CD4-positive, alpha-beta T cell treated with Interleukin-17A for 4 hours (primary cell): ENCODE measurements at regions not wholly inside any gene's neighbourhood (a gene's known extent, or its start where the extent isn't known, plus 50 kb on each side); places are given as distances from the start of the nearest gene placed in this dataset.

Experiments used
- DNase-seq: peaks from one replicate; pipeline ENCODE4 v3.0.0-alpha.2; 2020; ENCODE audit warnings: mixed read lengths

DNA sequence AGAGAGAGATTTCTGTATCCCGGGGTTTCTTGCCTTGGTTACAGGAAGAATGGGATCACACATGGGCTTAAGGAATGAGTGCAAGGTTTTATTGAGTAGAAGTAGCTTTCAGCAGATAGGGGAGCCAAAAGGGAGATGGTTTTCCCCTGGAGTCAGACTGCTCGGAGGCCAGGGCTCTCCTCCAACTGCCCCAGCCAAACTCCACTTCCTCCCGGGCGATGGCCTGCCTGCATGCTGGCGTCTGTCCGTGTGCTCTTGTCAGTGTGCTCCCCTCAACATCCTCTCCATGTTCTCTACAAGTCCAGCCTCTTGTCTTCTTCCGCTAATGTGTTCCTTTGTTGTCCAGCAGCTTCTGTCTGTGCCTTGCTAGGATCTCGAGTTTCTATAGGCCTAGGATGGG lies 421.3 kb upstream of the ADGRL2 start:
- no peak for DNase-seq

DNA sequence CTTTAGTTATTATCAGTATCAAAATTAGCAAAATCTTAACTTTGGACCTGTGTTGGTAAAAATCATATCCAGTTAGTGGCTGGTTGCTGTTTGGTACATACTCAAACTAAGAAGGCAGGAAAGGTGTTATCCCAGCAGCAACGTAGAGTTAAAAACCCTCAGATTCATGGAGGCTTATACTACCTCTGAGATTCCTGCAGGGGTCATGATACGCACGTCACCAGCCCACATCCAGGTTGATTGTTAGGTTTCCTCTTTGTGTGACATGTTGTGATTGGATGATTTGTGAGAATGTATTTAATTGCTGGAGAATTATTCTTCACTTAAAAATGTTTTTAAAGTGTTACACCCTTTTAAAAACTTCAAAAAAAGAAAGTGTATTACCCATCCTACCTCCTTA lies 423.3 kb upstream of the ADGRL2 start:
- DNase-seq: no peak

DNA sequence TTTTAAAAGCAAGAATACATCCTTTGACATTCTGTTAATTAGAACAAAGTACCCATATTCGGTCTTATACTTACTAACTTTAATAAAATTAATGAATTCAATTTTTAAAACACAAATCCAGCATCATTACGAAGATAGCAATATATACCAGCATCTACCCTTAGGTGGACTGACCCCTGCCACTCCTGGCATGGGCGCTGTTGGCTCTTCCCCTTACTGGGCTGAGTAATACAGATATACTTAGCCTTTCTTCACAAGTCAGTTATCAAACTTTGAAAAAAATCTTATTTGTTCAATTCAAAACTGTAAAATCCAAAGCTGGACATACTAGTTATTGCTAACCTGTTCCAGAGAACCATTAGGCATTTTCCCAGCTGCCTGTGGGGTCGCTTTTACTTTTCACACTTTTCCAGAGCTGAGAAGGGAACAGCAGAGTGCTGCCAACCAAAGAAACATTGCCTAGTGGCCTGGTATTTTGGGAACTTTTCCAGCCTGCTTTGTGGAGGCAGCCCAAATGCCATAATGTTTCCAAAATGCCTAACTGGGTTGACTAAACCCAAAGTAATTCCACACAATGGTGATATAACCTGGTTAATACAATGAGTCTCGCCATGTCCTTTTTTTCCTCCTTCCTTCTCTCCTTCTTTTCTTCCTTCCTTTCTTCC lies 424.7 kb upstream of the ADGRL2 start:
- DNase-seq: no peak

DNA sequence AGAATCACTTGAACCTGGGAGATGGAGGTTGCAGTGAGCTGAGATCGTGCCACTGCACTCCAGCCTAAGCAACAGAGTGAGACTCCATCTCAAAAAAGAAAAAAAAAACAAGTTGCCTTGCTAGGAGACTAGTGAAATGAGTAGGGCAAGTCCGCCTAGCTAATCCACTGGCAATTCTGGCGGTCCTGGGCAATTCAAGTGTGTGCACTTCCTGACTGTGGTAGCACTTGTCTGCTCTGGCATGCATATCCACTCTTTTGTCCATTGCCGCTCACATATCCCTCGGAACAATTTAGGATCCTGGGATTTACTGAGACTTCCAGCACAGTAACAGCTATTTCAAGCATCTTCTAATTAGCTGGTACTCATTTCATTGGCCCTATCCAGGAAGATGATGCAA lies 426.3 kb upstream of the ADGRL2 start:
- no peak for DNase-seq

DNA sequence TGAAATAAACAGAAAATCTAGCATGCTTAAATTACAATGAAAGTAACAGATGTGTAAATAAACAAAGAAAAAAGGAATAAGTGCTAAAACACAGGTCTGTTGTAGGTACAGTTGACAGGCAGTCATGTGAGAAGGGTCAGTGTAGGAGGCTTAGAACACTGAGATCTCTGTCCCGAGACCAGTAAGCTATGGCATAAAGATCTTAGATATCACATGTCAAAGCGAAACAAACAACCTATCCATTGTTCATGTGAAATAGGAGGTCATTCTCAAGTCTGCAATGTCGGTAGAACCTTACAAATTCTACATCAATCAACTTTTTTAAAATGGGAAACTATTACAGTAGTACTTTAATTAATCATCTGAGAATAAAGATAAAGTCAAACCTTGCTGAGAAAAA lies 428.9 kb upstream of the ADGRL2 start:
- DNase-seq: no peak

DNA sequence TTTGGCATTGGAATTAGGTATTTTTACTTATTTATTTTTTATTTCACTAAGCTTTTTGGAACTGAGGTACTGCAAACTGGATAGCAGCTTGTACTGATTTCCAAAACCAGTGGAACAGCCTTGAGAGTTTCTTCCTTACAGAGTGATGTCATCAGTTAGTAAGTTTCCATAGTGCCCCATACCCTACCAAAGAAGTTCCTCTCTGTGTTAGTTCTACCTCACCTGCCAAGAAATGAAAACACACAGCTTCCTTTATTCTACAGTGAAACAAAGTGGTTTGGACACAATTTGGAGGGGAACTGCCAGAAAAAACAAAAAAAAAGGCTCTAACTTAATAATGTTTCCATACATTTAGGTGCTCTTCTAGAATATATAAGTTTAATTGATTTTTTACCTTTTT lies 430.9 kb upstream of the ADGRL2 start:
- no peak for DNase-seq

DNA sequence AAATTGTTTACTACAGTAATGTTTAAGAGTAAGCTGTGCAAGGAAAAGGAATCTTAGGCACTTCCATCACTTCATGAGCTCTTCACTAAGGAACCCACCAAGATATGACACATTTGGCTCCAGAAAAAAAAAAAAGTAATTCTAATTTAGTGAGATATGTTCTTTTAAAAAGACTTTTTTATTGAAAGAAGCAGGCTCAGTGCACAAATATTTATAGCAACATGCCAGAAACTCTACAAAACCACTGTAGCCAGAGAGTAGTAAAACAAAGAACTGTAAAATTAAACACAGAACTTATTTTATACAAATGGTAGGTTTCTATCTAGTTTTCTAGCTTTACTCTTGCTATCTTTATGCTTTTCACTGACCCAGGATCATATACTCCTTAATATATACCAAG lies 434.6 kb upstream of the ADGRL2 start:
- no peak for DNase-seq

DNA sequence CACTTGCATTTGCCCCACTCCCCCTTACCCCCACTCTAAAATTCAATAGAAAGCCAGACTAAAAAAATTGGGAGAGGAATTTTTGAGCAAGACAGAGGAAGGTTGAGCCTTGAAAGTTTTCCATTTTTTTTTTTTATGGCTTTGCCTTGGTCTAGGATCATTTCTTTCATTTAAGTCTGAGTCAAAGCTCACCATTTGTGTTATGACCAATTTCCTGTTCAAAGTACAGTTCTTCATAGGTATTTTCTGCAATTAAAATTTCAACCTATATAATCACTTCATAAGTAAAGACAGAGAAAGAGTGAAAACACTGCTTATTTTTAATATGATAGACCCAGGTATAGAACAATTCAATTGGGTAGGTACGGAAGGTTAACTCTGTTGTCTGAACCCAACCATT lies 436.6 kb upstream of the ADGRL2 start:
- DNase-seq: no peak

DNA sequence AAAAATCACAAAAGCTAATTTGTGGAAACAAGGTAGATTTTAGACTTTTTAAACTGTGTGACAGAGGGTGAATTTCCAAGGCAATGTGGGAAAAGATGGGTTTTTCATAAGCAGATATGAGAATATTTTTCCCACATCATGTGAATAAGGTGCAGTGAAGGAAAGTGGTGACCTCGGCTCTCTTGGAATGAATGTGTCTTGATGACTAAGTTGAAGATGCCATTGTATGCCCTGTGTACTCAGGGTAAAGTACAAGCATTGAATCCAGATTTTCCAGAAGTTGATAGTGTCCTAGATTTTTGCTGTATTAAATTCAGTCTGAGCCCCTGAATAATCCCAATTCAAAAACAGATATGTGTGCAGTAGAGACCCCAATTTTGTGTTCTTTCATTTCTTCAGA lies 442.6 kb upstream of the ADGRL2 start:
- no peak for DNase-seq

DNA sequence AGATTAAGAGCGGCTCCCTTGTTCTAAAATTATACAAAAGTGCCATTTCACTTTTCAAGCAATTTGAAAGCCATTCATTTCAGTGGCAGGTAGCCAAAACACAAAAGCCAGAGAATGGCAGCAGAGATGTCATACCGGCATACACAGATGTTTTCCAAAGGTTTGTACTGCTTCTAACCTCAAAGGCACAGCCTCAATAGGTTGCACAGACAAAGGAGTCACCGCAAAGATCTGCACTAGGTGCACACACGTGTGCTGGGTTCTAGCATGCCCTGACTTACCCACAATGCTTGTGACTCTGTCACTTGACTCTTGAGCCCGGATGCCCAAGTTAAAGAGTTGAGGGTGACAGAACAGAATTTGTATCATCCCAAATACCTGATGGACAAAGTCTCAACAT lies 448.9 kb upstream of the ADGRL2 start:
- no peak for DNase-seq

DNA sequence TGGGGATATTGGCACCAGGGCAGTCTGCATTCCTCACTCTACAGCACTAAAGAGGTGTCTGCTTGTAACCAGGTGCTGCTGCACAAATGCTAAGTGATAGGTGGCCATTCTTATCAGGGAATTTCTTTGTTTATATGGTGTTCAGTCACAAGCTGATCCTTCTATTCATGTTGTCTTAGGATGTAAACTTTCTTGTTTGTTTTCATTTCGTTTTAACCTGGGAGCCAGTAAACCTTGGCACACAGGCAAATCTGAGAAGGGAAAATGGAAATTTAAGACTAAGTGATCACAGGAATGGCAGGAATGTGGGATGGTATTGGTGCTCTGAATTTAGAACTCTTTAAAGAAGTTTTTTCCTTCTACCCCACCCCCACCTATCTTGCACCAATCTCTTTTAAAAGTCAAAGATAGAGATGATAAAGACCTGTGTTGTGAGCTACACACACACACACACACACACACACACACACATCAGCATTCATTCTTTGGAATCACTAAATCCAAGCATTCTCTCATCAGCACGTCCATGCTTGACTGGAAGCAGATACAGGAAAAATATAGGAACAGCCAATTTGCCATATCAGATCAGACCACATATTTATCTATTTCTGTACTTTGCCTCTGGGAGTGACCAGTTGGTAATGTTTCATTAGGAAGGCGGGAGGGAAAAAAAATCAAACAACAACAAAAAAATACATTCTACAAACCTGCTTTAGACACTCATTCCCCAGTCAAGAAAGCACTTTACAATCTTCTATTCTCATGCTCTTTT lies 451.4 kb upstream of the ADGRL2 start:
- DNase-seq: no peak

DNA sequence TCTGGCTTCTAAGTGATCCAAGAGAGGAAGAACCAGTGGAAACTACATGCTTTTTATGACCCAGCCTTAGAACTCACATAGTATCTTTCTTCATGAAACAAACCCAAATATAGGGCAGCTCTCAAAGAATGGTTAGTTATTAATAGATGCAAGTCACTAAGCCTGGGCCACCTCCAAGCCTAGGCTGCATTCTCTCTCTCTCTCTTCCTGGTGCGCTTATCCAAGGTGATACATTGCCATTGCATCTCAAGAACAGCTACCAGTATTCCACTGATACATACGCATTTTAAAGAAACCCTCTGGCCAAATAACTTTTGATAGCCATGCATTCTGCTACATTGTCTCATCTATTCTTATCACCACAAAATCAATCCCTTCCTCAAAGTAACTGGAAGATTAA lies 455.6 kb upstream of the ADGRL2 start:
- DNase-seq: no peak

DNA sequence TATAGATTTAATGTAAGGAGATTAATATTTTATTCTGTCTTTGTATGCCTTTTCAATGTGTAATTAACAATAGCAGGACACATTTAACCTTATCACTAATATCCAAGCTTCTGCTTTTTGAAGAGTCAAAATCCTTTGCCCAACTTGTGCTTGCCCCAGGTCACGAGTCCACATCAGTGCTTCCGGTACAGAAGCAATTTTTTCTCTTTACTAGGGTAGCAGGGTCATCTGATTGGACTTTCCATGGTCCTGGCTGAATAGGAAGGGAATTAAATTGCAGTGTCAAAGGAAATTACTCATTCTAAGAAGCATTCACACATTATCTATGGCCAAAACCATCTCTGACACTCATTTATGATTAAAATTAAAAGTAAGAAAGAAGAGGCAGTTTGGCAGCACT lies 460.5 kb upstream of the ADGRL2 start:
- no peak for DNase-seq

DNA sequence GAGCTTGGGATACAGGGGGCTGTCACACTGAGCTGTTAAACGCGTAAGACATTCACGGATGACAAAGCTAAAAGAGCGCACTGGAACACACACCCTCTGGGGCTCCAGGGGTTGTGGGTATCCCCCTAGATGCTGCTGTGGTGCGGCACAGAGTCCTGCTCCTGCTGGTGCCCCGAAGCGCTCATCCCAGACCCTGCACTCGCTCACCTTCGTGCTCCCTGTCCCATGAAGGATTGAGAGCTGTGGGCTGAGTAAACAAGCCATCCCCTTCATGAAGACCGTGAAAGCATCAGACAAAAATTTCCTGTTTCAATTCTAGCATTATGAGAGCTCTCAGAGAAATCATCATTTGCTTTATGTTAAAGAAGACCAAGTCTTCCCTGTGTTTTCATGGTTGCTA lies 463.5 kb upstream of the ADGRL2 start:
- DNase-seq: no peak

DNA sequence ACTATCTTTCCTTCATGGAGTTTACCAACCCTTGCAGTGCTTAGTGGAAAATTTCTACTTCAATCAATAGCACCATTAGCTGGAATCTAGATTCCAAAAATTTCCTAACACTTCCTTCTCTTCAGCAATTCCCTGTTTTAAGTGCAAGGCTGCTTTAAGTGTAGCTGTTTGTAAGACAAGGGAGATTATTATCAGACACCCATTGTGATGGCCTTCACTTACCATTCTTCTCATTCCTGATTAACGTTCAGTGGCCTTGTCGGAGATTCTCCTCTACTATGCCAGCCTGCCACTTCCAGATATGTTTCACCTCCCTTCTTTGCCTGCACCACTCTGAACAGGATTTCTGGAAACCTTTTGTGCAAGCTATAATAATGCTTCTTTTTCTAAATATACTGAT lies 464.9 kb upstream of the ADGRL2 start:
- no peak for DNase-seq

DNA sequence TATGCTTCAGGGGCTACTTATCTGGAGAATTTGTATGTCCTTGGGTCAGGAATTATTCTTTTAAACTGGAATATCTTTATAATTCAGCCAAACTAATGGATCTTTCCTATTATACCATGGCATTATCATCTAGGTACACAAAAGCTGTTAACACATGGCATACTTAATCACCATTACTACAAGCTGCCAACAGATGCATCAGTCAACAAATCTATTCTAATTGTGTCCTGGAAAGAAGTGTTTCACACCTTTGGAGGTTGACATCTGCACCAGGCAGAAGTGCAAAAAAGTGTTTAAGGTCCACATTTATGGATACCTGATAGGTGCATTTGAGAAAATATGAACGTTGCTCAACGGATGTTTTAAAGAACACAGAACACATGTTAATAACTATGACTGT lies 470.2 kb upstream of the ADGRL2 start:
- no peak for DNase-seq

DNA sequence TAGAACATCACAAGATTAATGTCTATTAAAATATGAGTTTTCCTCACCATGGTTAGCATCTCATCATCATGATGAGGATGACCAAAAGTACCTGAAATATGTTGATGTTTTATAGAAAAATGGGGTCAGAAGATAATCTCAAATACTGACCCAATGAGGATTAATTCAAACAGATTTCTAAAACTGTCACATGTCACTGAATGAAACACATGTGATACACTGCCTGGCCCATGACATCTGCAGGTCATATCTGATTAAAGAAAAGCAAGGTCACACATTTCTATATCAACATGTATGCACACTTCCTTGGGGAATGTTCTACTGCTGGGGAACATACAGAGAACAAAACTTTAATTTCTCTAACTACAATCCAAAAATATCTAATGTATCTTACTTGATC lies 470.6 kb upstream of the ADGRL2 start:
- DNase-seq: no peak

DNA sequence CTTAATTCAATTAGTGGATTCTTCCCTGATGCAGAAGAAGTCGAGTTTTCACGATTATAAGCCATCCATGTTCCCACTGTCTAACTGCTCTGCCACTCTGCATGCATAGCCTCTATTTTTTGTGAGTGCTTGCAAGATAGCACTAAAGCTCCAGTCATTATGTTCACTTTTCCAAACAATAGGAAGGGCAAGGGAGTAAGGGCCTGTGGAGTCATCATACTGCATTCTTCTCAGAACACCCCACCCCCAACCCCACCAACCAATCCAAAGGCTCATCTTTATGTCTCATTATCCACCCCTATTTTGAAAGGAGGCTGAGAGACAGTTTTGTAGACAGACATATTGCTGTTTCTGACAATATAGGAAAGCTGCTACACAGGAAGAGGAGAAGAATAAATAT lies 471.7 kb upstream of the ADGRL2 start:
- DNase-seq: no peak

DNA sequence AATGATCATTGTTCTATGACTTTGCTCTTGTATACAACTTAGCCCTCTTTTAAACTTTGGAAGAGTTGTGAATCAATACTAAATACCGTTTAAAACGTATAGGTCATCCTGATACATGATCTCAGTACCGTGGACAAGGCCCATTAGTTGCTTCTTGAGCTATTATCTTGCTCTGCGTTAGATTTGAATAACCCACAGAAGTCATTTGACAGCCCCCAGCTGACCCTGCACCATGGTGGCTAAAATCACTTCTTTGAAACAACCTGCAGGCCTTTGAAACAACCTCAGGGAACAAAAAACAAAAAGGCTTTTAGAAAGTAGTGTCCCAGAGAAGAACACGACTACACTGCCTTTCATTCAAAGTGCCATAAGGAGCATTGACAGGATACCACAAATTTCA lies 473.0 kb upstream of the ADGRL2 start:
- no peak for DNase-seq

DNA sequence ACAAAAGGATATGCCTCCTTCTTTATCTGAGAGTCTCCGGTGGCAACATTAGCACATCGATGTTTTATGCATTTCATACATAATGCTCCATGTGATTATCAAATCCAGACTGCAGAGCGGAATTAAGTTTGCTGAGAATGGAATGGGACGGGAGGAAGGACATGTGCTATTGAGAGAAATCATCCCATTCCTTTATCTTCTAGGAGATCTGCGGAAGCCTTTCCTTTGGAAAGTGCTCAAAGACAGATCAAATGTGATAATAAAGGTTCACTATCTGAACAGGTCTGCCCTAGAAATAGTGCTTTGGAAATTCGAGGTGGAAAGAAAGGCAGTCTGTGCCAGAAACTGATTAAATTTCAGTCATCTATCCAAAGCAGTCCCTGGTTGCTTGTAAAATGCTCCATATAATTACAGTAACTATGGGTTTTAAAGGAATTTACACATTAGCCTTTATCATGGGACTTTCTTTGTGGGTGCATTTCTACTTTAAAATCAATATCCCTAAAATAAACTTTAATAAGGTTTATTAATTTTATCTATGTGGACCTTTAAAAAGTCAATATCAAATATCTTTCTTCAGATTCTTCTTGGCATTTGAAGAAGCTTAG lies 473.5 kb upstream of the ADGRL2 start:
- DNase-seq: no peak

DNA sequence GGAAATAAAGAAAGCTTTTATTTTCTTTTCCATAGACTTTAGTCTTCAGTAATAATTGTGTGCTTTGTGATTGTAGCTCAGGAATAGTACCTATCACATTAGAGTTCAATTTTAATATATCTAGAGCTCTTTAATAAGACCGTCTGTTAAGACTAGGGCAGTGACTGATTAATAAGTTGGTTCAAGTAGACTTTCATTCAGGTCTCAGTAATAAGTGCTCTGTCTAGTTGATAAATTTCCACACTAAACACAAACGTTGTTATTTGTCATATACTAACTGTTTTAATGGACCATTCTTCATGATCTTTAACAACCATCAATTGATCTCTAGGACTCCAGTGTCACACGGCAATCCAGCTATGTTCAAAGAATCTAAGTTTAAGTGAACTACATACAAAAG lies 474.5 kb upstream of the ADGRL2 start:
- DNase-seq: no peak

DNA sequence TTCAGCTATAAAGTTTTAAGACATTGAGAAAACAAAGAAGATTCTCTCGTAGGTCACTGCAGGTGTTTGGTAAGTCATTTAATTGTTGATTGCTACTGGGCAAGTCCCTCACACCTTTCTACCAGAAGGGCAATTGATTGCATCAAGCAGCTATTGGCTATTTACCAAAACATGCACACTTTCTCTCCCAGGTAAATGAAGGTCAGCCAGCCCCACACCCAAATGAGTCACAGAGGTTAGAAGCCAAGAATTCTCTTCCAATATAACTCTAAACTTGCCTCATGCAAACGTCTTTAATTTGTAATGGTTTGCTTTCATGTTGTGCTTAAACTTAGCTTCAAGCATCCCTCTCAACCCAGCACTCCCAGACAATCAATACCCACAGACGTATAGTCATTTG lies 475.3 kb upstream of the ADGRL2 start:
- no peak for DNase-seq

DNA sequence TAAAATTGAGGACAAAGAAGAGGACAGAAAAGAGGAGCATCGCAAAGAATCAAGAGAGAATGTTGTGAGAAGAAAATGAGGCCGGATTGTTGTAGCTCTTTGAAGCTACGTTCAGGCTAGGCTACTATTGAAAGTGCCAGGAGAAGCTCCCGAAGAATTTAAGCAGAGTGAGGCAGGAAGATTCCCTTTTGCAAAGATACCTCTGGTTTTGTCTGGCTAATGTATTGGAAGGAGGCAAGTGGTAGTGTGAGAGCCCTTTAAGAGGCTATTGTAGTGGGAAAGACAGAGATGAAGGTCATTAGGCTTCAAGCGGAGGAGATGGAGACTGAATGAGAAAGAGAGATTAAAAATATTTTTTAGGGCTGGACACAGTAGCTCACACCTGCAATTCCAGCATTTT lies 476.9 kb upstream of the ADGRL2 start:
- no peak for DNase-seq

DNA sequence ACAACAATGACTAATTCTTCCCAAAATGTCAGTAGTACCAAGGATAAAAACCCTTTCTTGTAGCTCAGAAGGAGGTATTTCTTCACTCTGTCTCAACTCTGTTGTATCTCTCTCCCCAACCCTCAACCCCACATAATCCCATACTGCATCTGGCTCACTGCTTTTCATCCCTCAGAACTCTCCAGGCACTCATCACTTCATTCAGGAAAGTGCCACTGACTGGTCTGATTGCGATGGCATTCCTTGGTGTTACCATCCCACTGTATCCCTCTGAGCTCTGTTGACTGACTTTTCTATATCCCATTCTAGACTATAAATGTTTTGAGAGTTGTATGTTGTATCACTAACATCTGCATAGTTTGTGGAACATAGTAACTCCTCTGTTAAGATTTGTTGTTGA lies 483.5 kb upstream of the ADGRL2 start:
- DNase-seq: no peak
